ENCODE measurements at regions not wholly inside any gene's neighbourhood (a gene's known extent, or its start where the extent isn't known, plus 50 kb on each side); places are given as distances from the start of the nearest gene placed in this dataset.

GRCh38 chr10:61842755-61843497 lies 58.6 kb upstream of the ARID5B start:
- no peak for DNase-seq

- DNase-seq = no peak
These were observed 57.2 kb upstream of the ARID5B start for GRCh38 chr10:61844116-61844822.

- no peak for DNase-seq
These were observed 56.1 kb upstream of the ARID5B start for GRCh38 chr10:61845196-61845949.

GRCh38 chr10:61845950-61846268 lies 55.6 kb upstream of the ARID5B start:
- DNase-seq = no peak

- DNase-seq = no peak
These were observed 55.0 kb upstream of the ARID5B start for GRCh38 chr10:61846370-61847031.

GRCh38 chr10:61847087-61847486 lies 54.4 kb upstream of the ARID5B start:
- no peak for DNase-seq

- no peak for DNase-seq
These were observed 53.9 kb upstream of the ARID5B start for GRCh38 chr10:61847640-61848039.

GRCh38 chr10:61850376-61850775 lies 51.1 kb upstream of the ARID5B start:
- no peak for DNase-seq
